Prostate gland (tissue), 2 donors: ENCODE measurements at regions not wholly inside any gene's neighbourhood (a gene's known extent, or its start where the extent isn't known, plus 50 kb on each side); places are given as distances from the start of the nearest gene placed in this dataset.
A peak's percentile ranks its signal among the peaks of the same experiment; 100 is the strongest.

Experiments
- DNase-seq: peaks from one replicate; pipeline ENCODE4 v3.0.0-alpha.2; 2019; ENCODE audit warnings: low spot score
- H3K27ac ChIP-seq, 2 donors: fragments of 200-600 bp; sonication (generic); 2 replicates each; pipeline ENCODE4 v1.5.1; 2017 to 2019
- H3K27me3 ChIP-seq: fragments of 200-600 bp; sonication (generic); replicated peaks from 2 replicates; pipeline ENCODE4 v1.5.1; 2019; ENCODE audit not compliant: insufficient read depth
- H3K36me3 ChIP-seq, 2 donors: fragments of 200-600 bp; sonication (generic); 1 replicate in 1 of 2; 2 replicates in 1 of 2; pipeline versions ENCODE4 v1.5.1 to v1.8.1; 2017 to 2019
- H3K4me1 ChIP-seq: fragments of 200-600 bp; sonication (generic); replicated peaks from 2 replicates; pipeline ENCODE4 v1.5.1; 2019
- H3K4me3 ChIP-seq, 2 donors: fragments of 200-600 bp; sonication (generic); 2 replicates each; pipeline ENCODE4 v1.5.1; 2017 to 2019
- H3K9me3 ChIP-seq: fragments of 200-600 bp; sonication (generic); 2 replicates; pipeline ENCODE4 v1.5.1; 2017
- POLR2A ChIP-seq: fragments of 450-650 bp; IDR thresholded peaks from one replicate; pipeline ENCODE4 v1.6.1; 2016; ENCODE audit warnings: antibody characterized with exemption, mild to moderate bottlenecking
- POLR2AphosphoS5 ChIP-seq: sonication (generic); formaldehyde crosslinking; IDR thresholded peaks from one replicate; pipeline ENCODE4 v1.6.1; 2017; ENCODE audit warnings: antibody characterized with exemption
- WGBS: methylation state at CpG from one replicate; pipeline ENCODE4 v1.1.5; 2018; 5-methylcytosine and 5-hydroxymethylcytosine counted together
- intact Hi-C: fragments of 100-400 bp; cut with DNase I; formaldehyde crosslinking; loops from one replicate; pipeline ENCODE4 v1.14.2; 2022
- TF ChIP-seq, protein P1 (sequence below), 4 experiments: fragments of 200-600 bp in 2 of 4; fragments of 450-650 bp in 2 of 4; sonication (generic) in 2 of 4; IDR thresholded peaks; 1 replicate in 3 of 4; 2 replicates in 1 of 4; pipeline ENCODE4 v1.5.1; 2016 to 2019; ENCODE audit warnings: antibody characterized with exemption in 4 of 4, mild to moderate bottlenecking in 2 of 4, moderate library complexity in 2 of 4

DNA sequence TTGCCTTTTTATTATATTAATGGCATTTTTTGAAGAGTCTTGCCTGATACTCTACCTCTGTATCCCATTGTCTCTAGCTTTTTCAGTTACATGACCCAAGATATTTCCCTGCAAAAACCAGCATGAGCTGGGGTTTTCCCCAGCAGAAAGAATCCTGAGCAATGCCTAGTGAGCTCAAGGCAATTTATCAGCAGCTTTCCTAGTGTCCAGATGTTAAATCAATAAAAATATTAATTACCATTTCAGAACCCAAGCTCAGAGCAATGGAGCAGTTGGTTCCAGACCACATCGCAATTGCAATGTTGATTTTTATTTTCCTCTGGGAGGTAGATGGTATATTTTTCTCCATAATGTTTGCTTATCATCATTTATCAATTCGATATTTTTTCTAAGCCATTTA lies 137.2 kb downstream of the RAB38 start:
- intact Hi-C loops, result no loop called here
- Histone ChIP-seq H3K4me3 (no peak overlapping the region), H3K36me3 (no peaks in the 10 kb centered on the region), H3K4me1 (no peaks in the 10 kb centered on the region), H3K27ac (no peak overlapping the region), H3K9me3 (no peaks in the 10 kb centered on the region), H3K27me3 (no peaks in the 10 kb centered on the region)
- 95% methylated on average over 2 of the region's 2 CpGs for WGBS
- no peak for TF ChIP-seq POLR2A
- TF ChIP-seq, protein P1, sequence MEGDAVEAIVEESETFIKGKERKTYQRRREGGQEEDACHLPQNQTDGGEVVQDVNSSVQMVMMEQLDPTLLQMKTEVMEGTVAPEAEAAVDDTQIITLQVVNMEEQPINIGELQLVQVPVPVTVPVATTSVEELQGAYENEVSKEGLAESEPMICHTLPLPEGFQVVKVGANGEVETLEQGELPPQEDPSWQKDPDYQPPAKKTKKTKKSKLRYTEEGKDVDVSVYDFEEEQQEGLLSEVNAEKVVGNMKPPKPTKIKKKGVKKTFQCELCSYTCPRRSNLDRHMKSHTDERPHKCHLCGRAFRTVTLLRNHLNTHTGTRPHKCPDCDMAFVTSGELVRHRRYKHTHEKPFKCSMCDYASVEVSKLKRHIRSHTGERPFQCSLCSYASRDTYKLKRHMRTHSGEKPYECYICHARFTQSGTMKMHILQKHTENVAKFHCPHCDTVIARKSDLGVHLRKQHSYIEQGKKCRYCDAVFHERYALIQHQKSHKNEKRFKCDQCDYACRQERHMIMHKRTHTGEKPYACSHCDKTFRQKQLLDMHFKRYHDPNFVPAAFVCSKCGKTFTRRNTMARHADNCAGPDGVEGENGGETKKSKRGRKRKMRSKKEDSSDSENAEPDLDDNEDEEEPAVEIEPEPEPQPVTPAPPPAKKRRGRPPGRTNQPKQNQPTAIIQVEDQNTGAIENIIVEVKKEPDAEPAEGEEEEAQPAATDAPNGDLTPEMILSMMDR (IDR thresholded peaks at IDR 0.05), result no peak
- TF ChIP-seq POLR2AphosphoS5, result no peak
- DNase-seq, result no peak

DNA sequence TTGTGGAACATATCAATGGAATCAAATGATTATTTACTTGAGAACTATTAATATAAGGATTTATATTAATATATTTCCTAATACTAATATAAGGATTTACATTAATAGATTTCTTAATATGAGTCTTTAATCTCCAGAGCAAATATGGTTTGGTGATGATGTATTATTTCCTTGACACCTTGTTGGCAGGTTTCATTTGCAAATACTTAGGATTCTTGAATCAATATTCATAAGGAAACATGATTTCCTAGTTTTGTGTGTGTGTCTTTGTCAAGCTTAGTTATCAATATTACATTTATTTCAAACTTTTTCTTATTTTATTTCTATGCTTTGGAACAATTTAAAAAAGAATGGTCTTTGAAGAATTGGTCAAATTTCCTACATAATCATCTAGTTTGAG lies 138.5 kb downstream of the RAB38 start:
- intact Hi-C loops, result no loop called here
- Histone ChIP-seq H3K4me1 (no peaks in the 10 kb centered on the region), H3K27ac (no peak overlapping the region), H3K9me3 (no peaks in the 10 kb centered on the region), H3K36me3 (no peaks in the 10 kb centered on the region), H3K27me3 (no peaks in the 10 kb centered on the region), H3K4me3 (no peak overlapping the region)
- TF ChIP-seq POLR2A (no peak), POLR2AphosphoS5 (no peak)
- TF ChIP-seq, protein P1 (IDR thresholded peaks at IDR 0.05), result no peak
- DNase-seq, result no peak

DNA sequence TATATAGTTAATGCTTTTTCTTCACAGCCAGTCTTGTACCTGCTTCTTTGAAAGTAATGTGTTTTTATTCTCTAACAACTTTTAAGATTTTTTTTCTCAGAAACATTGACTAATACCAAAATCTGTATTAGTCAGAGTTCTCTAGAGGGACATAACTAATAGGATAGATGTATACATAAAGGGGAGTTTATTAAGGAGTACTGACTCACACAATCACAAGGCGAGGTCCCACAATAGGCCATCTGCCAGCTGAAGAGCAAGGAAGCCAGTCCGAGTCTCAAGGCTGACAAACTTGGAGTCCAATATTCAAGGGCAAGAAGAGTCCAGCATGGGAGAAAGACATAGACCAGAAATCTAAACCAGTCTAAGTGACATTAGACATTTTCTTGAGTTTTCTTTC lies 140.0 kb downstream of the RAB38 start:
- TF ChIP-seq, protein P1 (IDR thresholded peaks at IDR 0.05), result no peak
- no peak for TF ChIP-seq POLR2AphosphoS5
- no peak for TF ChIP-seq POLR2A
- WGBS, result 95% methylated on average over 2 of the region's 2 CpGs
- no peaks in the 10 kb centered on the region for H3K27me3 ChIP-seq

DNA sequence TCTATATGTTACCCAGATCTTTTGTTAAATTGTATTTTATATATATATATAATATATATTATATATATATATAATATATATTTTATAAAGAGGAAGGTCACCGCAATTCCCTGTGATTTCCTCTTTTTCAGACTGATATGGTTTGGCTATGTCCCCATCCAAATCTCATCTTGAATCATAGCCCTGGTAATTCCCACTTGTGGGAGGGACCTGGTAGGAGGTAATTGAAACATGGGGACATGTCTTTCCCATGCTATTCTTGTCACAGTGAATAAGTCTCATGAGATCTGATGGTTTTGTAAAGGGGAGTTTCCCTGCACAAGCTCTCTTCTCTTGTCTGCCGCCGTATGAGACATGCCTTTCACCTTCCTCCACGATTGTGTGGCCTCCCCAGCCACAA lies 157.6 kb downstream of the RAB38 start:
- 56% methylated on average over 4 of the region's 4 CpGs for WGBS
- DNase-seq, result no peak
- H3K4me3 ChIP-seq, result no peak overlapping the region
- H3K4me1 ChIP-seq, result no peaks in the 10 kb centered on the region
- TF ChIP-seq, protein P1 (IDR thresholded peaks at IDR 0.05), result no peak
- TF ChIP-seq POLR2AphosphoS5, result no peak
- TF ChIP-seq POLR2A, result no peak
- H3K9me3 ChIP-seq, result no peaks in the 10 kb centered on the region
- H3K27ac ChIP-seq, result no peak overlapping the region
- intact Hi-C loops, result no loop called here
- H3K27me3 ChIP-seq, result no peaks in the 10 kb centered on the region
- no peaks in the 10 kb centered on the region for H3K36me3 ChIP-seq

More for the DNA sequence above, 140.0 kb downstream of the RAB38 start:
- Histone ChIP-seq H3K9me3 (no peaks in the 10 kb centered on the region), H3K4me3 (no peak overlapping the region), H3K27ac (no peak overlapping the region), H3K36me3 (no peaks in the 10 kb centered on the region), H3K4me1 (no peaks in the 10 kb centered on the region)
- DNase-seq, result no peak
- intact Hi-C loops, result no loop called here

DNA sequence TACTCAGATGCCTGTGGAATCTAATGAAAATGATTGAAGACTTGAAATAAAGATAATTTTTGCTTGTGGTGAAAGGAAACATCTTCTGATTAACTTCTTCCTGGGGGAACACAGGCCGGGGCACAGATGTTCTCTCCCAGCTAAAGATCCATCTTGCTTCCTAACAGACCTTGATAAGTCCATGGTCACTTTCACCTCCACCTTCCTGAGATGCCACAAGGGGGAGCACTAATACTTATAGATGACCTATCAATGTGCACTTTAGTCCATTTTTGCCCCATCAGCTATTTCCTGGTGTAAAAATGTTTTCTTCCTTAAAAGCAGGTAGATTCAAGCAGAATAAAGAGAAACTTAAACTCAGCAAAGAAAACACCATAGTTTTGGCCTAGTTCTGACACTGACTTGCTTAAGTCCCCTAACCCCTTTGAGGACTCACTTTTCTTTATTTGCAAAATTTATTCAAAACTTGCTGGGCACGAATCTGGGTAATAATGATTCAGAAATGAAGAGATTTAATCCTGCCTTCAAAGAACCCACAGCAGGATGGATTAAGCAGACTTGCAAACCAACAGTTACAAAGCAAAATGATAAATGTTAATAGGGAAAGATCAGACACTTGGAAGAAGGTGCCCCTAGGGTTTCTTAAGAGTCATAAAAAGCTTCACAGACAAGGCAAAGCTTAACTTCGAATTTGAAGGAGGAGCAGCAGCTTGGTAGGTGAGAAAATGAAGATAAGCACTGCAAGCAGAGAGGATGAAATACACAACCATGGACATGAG lies 158.7 kb downstream of the RAB38 start:
- Histone ChIP-seq H3K9me3 (no peaks in the 10 kb centered on the region), H3K4me3 (no peak overlapping the region), H3K27me3 (no peaks in the 10 kb centered on the region), H3K27ac (no peak overlapping the region), H3K4me1 (no peaks in the 10 kb centered on the region), H3K36me3 (no peaks in the 10 kb centered on the region)
- no peak for TF ChIP-seq POLR2AphosphoS5
- no peak for TF ChIP-seq POLR2A
- TF ChIP-seq, protein P1 (IDR thresholded peaks at IDR 0.05), result peak; percentile 31 to 64 (median 63)
- intact Hi-C loops, result loop anchor here (1.0 kb wide), 1 partner anchor 528 kb away; no protein-coding TSS in a partner anchor
- peak; percentile 77 for DNase-seq
- WGBS, result 26% methylated on average over 3 of the region's 3 CpGs
